ENCODE measurements at regions not wholly inside any gene's neighbourhood (a gene's known extent, or its start where the extent isn't known, plus 50 kb on each side); places are given as distances from the start of the nearest gene placed in this dataset.
"Not testable (repeated sequence)": the region's sequence is repeated elsewhere in the genome, so short reads cannot be mapped to it uniquely, and the experiment has no call there.

DNA sequence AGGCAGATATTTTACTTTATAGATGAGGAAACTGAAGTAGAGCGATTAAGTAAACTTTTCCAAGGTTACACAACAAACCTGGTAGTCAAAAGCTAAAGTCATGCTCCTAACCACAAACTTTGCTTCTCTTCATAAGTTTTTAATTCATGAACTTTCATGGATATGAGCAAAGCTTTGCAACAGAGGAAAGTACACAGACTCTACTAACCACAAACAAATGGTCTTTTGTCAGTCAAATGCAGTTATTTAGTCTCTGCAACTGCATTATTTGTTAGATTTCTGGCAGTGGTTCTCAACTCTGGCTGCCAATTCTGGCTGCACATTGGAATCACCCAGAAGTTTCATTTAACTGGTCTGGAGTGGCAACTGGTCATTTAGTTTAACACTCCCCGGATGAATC is 140.6 kb upstream of the TMEM168 start:
- DNase-seq: no peak

DNA sequence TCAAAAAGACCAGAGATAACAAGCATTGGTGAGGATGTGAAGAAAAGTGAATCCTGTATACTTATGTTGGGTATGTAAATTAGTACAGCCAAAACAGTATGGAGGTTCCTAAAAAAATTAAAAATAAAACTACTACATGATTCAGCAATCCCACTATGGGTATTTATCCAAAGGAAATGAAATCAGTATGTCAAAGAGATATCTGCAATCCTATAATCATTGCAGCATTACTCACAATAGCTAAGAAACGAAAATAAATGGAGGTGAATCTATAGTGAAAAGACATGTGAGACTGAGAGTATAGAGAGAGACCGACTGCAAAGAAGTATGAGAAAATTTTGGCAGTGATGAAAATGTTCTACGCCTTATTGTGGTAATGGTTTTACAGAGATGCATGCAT is 139.2 kb upstream of the TMEM168 start:
- DNase-seq: no peak

DNA sequence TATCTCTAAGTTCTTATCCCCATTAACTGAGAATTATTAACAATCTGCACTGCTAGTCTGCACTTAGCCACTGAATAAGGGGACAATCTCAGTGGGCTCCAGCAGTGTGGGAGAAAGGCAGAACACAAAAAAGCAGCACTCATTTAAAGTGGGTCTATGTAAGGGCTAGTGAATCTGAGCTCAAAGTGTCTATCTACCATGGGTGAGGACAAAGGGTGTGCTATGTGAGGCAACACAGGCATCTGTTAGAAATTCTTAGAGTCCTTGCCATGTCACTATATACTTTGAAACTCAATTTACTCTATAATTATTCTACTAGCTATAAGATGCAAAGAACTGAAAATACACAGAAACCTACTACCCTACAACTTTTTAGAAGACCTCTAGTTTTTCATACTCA is 135.8 kb upstream of the TMEM168 start:
- DNase-seq: no peak

DNA sequence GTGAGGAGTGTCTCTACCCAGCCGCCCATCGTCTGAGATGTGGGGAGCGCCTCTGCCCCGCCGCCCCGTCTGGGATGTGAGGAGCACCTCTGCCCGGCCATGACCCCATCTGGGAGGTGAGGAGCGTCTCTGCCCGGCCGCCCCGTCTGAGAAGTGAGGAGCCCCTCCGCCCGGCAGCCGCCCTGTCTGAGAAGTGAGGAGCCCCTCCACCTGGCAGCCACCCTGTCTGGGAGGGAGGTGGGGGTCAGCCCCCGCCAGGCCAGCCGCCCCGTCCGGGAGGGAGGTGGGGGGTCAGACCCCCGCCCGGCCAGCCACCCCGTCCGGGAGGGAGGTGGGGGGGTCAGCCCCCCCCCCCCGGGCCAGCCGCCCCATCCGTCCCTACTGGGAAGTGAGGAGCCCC is 132.4 kb upstream of the TMEM168 start:
- DNase-seq: not testable (repeated sequence)

DNA sequence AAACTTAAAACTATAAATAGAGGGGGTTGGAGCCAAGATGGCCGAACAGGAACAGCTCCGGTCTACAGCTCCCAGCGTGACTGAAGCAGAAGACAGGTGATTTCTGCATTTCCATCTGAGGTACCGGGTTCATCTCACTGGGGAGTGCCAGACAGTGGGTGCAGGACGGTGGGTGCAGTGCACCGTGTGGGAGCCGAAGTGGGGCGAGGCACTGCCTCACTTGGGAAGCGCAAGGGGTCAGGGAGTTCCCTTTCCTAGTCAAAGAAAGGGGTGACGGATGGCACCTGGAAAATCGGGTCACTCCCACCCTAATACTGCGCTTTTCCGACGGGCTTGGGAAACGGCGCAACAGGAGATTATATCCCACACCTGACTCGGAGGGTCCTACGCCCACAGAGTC is 126.2 kb upstream of the TMEM168 start:
- DNase-seq: peak; percentile 39

DNA sequence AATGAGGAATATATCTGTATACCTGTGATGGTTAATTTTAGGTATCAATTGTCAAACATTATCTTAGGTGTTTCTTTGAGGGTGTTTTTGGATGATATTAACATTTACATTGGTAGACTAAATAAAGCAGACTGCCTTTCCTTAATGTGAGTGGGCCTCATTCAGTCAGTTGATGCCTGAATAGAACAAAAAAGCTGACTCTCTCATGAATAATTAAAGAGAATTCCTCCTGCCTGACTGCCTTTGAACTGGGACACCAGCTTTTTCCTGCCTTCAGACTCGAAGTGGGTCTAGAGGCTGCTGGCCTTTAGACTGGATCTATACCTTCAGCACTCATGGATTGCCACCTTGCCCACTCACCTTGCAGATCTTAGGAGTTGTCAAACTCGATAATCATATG is 117.9 kb upstream of the TMEM168 start:
- DNase-seq: peak; percentile 33

DNA sequence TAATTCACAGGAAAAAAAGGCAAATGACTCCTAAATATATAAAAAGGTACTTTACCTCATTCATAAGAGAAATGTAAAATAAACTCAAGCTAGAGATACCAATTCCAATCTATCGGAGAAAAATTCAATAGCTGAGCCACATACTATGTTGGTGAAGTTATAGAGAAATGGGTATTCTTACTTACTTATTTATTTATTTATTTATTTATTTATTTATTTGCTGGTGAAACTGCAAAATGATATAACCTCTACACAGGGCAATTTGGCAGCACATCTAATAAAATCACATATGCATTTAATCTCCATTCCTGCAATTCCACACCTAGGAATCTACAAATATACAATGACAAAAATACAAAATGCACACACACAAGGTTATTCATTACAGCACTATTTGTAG is 117.5 kb upstream of the TMEM168 start:
- DNase-seq: no peak

DNA sequence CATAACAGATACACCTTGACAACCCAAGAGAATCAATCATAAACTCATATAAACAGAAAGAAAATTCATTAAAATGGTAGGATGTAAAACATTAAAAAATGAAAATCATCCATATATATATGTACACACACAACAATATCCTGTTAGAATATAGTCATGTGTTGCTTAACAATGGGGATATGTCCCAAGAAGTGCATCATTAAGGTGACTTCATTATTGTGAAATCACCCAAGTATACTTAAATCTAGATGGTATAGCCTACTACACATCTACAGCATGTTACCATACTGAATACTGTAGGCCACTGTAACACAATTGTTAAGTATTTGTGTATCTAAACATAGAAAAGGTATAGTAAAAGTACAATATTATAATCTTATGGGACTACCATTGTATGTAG is 115.8 kb upstream of the TMEM168 start:
- DNase-seq: no peak

DNA sequence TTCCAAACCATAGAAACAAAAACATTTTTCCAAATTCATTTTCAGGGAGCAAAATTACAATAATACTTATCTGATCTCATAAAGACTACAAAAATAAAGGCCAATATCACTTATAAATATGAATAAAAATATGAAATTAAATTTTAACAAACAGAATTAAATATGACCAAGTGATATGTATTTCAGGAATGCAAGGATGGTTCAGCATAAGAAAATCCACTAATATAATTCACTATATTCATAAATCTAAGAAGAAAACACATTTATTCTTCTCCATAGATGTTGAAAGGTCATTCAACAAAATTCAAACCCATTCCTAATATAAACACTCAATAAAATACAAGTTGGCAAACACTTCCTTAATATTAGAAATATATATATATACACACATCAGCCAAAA is 115.2 kb upstream of the TMEM168 start:
- no peak for DNase-seq

DNA sequence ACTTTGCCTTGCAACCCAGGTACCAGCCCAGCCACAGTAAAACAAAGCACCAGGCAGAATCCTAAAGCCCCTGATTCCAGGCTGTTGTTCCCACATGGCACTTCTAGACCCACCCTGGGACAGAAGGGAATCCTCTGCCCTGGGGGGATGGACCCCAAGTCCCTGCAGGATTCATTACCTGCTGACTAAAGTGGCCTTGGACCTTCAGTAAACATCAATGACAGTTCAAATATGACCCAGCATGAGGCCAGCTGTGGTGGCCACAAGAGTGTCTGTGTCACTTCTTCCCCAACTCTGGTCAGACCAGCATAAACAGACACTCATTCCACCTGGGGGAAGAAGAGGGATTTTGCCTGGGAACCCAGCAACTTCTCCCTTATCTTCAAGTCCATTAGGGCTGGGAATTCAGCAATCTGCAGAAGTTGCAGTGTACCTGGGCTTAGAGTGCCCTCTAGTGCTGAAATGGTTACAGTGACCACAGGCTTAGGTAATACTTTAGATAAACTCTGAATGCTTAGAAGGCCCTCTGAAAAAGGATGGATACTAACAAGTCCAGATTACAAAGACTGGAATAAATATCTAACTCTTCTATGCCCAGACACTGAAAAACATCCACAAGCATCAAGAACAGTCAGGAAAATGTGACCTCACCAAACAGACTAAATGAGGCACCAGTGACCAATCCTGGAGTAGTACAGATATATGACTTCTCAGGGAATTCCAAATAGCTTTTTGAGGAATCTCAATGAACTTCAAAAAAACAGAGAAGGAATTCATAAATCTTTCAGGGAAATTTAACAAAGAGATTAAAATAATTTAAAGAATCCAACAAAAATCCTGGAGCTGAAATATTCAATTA is 108.5 kb upstream of the TMEM168 start:
- DNase-seq: peak; percentile 83

DNA sequence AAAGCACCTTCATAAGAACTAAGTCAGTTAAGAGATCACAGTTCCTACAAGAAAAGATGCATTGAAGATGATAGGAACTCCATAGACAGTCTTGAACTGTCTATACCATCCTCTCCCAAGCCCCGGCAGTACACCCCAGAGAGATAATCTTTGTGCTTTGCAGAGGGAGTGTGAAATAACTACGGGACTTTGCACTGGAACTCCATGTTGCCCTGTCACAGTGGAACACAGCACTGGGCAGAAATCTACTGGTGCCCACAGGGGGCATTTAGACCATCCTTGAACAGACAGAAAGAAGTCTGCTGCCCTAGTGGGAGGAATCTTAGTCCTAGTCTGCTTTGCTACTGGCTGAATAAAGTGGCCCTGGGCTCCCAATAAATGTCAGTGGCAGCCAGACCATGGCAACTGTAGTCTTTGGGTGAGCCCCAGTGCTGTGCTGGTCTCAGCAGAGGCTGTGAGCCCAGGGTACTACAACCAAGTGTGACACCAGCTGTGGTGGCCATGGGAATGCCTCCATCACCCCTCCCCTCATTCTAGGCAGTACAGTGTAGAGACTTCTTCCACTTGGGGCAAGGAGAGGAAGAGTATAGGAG is 107.7 kb upstream of the TMEM168 start:
- DNase-seq: no peak

DNA sequence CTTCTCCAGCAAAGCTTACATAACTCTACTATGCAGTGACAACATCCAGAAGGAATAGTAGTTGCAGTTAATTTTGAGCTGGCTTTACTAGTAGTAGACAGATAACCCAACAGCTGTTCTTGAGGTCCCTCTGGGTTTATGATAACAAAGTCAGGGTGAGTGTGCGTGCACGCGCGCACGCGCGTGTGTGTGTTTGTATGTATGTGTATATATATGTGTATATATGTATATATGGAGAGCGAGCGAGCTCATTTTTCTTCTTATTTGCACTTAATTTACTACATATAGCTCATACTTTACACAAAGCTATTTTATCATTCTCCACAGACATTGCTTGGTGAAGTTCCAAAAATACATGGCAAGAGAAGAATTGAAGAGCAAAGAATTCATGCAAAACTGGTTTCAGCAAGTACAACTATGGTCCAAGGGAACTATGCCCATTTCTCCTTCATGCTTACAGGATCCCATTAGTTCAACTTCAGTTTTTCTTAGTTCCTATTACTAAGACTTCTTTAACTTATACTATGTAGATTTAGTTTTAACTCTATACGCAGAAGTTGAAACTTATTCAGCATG is 105.9 kb upstream of the TMEM168 start:
- no peak for DNase-seq

DNA sequence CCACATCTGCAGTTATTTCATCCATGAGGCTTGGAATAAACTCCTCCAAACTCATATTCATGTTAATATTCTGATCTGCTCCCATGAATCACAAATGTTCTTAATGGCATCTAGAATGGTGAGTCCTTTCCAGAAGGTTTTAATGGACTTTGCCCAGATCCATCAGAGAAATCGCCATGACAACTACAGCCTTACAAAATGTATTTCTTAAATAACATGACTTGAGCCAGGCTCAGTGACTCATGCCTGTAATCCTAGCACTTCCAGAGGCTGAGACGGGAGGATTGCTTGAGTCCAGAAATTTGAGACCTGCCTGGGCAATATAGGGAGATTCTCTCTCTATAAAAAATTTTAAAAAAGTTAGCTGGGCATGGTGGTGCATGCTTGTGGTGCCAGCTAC is 102.1 kb upstream of the TMEM168 start:
- peak; percentile 18 for DNase-seq

DNA sequence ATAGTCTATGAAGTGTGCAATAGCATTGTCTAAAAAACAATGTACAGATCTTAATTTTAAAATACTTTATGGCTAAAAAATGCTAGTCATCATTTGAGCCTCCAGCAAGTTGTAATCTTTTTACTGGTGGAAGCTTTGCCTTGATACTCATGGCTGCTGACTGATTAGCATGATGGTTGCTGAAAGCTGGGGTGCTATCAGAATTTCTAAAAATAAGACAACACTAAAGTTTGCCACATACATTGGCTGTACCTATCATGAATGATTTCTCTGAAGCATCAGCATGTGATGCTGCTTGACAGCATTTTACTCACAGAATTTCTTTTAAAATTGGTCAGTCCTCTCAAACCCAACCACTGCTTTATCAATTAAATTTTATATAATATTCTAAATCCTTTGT is 101.5 kb upstream of the TMEM168 start:
- DNase-seq: no peak

DNA sequence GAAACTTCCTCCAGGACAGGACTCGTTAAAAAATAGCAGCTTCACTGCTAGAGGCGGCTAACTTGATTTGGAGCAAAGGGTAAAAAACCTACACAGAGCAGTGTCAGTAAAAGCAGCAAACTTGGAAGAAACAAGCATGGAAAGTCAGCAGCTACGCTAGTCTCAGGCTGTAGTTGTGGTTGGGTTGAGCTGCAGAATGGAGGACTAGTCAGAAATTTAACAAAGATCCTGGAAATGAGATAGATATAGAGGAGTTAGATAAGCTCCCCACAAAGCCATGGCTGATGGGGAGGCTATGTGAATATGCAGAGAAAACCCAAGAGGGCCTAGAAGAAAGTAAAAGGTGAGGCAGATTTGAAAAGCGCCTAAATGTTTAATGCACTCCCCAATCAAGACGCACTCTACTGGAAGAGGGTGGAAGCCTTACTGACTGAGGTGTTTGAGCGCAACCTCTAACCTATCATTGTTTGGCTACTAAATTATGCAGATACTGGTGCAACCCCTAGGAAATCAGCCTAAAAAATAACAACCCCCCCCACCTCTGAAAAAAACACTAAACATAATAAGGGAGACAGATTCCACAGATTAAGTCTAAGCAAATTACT is 99.7 kb upstream of the TMEM168 start:
- no peak for DNase-seq

DNA sequence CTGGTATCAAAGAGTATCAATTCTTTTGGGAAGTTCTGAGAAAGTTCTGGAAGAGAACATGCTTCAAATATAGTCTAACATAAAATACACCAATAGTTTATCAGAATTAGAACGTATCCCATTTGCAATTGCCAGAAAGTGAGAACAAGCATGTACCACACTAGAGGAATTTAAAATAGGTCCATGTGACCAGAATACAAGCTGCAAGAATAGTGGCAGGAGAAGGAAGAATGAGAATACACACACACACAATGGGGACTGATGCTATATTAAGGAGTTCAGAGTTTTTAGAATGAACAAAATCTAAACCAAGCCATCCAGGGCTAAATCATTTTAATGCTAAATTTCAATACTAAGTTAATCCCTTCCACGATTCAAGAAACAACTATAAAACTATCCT is 99.1 kb upstream of the TMEM168 start:
- no peak for DNase-seq

DNA sequence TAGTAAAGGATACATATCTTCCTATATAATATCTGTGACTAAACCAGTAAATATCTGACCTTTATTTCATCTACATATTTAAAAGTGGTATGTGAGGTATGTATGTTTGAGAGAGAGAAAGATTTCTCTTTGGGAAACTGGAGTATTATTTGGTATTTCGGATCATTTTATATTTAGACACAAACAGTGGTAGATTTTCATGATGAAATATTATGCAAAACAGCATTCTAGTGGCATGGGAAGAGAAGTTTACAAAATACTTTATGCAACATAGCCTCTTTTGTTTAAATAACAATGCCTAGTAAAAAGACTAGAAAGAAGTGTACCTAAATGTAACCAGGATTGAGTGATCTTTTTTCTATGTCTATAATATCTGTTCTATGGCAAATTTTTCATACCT is 98.6 kb upstream of the TMEM168 start:
- no peak for DNase-seq

DNA sequence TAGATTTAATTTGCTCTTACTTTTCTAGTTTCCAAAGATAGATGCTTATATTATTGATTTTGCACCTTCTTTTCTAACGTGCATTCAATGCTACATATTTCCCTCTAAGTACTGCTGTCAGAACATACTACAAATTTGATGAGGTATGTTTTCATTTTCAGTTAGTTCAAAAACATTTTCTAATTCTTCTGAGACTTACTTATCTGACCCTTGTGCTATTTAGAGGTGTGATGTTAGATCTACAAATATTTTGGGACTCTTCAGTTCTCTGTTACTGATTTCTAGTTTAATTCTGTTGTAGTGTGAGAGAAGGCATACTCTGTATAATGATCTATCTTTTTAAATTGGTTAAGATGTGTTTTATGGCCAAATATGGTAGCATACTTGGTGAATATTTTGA is 97.8 kb upstream of the TMEM168 start:
- DNase-seq: no peak

DNA sequence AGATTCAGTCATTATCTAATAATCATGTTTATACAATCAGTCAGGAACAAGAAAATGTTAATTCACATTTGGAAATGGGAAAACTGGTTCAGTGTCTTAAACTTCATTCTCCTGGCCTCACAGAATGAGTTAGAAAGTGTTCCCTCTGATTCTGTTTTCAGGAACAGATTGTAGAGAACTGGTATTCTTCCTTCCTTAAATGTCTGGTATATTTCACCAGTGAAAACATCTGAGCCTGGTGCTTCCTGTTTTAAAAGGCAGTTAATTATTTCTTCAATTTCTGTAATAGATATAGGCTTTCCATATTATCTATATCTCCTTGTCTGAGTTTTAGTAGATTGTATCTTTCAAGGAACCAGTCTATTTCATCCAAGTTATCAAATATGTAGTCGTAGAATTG is 97.1 kb upstream of the TMEM168 start:
- DNase-seq: no peak

DNA sequence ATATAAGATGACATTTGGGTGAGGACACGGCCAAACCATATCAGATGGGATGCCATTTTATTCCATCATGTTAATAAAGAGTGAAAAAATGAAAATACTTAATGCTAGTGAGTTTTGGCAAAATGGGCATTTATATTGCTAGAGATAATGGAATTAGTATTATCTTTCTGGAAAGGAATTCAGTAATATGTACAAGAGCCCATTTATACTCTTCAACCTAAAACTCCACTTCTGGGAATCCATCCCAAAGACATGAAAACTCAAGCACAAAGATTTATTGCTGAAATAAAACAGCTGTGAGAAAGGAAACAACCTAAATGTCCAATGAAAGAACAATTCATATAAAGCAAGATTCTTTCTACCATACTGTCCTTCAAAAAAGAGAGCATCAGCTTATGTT is 96.0 kb upstream of the TMEM168 start:
- no peak for DNase-seq

DNA sequence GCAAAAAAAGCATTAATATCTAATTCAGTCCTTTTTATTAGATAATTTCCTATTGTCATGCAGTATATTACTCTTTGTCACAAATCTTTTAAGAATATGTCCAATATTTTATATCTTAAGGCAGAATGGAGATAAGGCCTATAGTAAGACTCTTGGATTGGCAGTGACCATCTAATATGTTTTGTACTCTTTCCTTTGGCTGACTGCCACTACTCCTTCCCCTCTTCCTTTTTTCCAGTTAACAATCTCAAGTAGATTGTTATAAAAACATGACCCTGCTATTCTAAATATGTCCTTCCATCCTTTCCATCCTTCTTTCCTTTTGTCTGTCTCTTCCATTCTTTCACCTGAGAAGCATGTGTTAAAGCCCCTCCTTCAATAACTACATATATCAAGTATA is 92.8 kb upstream of the TMEM168 start:
- DNase-seq: no peak

DNA sequence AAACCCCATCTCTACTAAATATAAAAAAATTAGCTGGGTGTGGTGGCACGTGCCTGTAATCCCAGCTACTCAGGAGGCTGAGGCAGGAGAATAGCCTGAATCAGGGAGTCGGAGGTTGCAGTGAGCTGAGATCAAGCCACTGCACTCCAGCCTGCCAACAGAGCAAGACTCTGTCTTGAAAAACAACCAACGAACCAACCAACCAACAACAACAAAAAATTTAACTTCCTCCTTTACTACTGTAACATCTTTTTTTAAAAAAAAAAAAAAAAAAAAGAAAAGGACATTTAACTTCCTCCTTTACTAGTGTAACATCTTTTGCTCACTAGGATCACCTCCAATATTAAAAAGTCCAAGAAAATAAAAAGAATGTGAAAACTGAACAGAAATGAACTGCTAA is 92.3 kb upstream of the TMEM168 start:
- no peak for DNase-seq

DNA sequence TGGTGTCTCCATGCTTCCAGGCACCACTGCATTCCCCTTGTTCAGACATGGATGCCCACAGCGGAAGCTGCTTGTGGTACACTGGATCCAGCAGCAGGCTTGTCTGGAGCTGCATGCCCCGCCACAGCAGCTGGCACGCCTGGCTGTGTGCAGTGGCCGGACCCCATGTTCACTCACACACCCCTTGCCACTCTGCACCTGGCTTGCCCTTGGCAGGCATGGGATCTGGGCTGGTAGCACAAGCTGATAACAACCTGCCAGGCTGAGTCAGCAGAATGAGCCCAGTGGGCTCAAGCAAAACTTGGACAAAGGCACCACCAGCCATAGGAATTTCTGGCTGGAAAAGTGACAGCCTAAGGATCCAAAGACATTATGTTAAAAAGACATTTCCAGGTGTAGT is 91.8 kb upstream of the TMEM168 start:
- no peak for DNase-seq

DNA sequence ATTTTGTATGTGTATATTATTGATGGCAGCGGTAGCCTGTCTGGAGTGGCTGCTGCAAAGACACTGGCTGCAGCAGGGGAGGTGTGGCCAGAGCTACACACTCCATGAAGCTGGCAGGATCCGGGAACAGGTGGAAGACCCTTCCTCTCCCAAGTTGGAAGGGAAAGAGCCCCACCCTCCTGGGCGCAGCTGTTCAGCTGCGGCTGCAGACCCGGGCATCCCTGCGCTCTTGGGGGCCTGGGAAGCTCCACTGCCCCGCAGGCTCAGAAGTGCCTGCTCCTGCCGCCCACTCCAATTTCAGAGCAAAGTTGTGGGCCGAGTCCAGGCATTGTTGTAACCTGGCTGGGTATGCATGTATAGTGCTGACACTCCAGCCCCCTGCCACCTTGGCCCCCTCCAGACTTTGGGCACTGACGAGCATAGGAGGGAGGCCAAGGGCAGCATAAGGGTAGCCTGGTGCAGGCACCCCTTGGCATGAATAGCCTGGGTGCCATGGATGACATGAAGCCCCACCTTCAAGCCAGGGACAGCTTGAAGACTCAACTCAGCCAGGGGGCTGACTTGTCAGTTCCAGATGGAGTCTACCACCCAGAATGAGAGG is 90.7 kb upstream of the TMEM168 start:
- peak; percentile 21 for DNase-seq

All from NCI-H69 (cell line).